HCT116 (cell line): ENCODE measurements at regions not wholly inside any gene's neighbourhood (a gene's known extent, or its start where the extent isn't known, plus 50 kb on each side); places are given as distances from the start of the nearest gene placed in this dataset.

Experiments
- ATAC-seq: fragments of 200-7000 bp; cut with Tn5 transposase; 2 replicates; pipeline ENCODE4 v1.9.1; 2020; ENCODE audit warnings: mild to moderate bottlenecking, moderate library complexity
- BruUV-seq: library from RNA; stranded (reverse); fragments of 400-500 nt; replicated peaks from 2 replicates; lab custom pipeline; 2021; lab: Mats Ljungman, UMichigan
- CTCF ChIA-PET: fragments of 300-600 bp; sonication (Branson Sonifier 250); formaldehyde crosslinking; loops from one replicate; lab custom pipeline; 2021; ENCODE audit warnings: antibody characterized with exemption; lab: Charles Lee
- POLR2A ChIA-PET: fragments of 300-600, 350-600 bp; sonication (Branson Sonifier 250); formaldehyde crosslinking; loops from one replicate; lab custom pipeline; 2021; ENCODE audit warnings: antibody characterized with exemption; lab: Charles Lee
- RAD21 ChIA-PET, 2 experiments: fragments of 300-600 bp; sonication (Branson Sonifier 250); formaldehyde crosslinking; loops; one replicate each; lab custom pipeline; 2023; ENCODE audit warnings: low total read pairs in 2 of 2; ENCODE audit not compliant: uncharacterized antibody in 2 of 2, unreplicated experiment in 2 of 2, low non-redundant PET in 1 of 2; lab: Charles Lee
- DNase-seq: peaks from one replicate; pipeline ENCODE4 v3.0.0-alpha.2; 2010; ENCODE audit warnings: low read depth, low spot score
- H2AFZ ChIP-seq: fragments of 200-600 bp; shearing (Covaris generic), sonication (generic); 2 replicates; pipeline ENCODE4 v1.6.1; 2017; ENCODE audit warnings: low read depth, mixed run types, mixed read lengths, antibody characterized with exemption, low read length; ENCODE audit not compliant: poor library complexity, severe bottlenecking
- H3K27ac ChIP-seq: 2 replicates; pipeline ENCODE4 v1.5.1; 2012; ENCODE audit warnings: low read depth, low read length
- H3K27me3 ChIP-seq: fragments of 200-600 bp; sonication (generic); 2 replicates; pipeline ENCODE4 v1.6.1; 2016; ENCODE audit warnings: mixed run types, low read length, mixed read lengths; ENCODE audit not compliant: insufficient read depth
- H3K36me3 ChIP-seq, 2 experiments: fragments of 200-500 bp in 1 of 2; fragments of 200-600 bp in 1 of 2; sonication (Bioruptor generic) in 1 of 2; sonication (generic) in 1 of 2; 2 replicates each; pipeline versions ENCODE4 v1.5.1 to v1.6.1; 2014 to 2016; ENCODE audit warnings: low read length in 2 of 2, inconsistent platforms in 1 of 2, mixed read lengths in 1 of 2, mixed run types in 1 of 2; ENCODE audit not compliant: insufficient read depth in 2 of 2, control insufficient read depth in 1 of 2
- H3K4me1 ChIP-seq, 2 experiments: fragments of 200-600 bp in 1 of 2; sonication (generic) in 1 of 2; 2 replicates each; pipeline versions ENCODE4 v1.5.1 to v1.6.1; 2012 to 2017; ENCODE audit warnings: low read length in 2 of 2, inconsistent platforms in 1 of 2, mild to moderate bottlenecking in 1 of 2, mixed read lengths in 1 of 2, mixed run types in 1 of 2, moderate library complexity in 1 of 2; ENCODE audit not compliant: insufficient read depth in 2 of 2, control insufficient read depth in 1 of 2
- H3K4me2 ChIP-seq: fragments of 200-600 bp; sonication (generic); 2 replicates; pipeline ENCODE4 v1.6.1; 2017; ENCODE audit warnings: mixed run types, low read length, mixed read lengths
- H3K4me3 ChIP-seq, 2 experiments: fragments of 200-600 bp in 1 of 2; sonication (generic) in 1 of 2; replicated peaks in 1 of 2; 2 replicates each; pipeline ENCODE4 v1.5.1; 2011 to 2016; ENCODE audit warnings: low read length in 2 of 2, control low read depth in 1 of 2, low read depth in 1 of 2, mild to moderate bottlenecking in 1 of 2, mixed read lengths in 1 of 2, mixed run types in 1 of 2
- H3K79me2 ChIP-seq: fragments of 200-600 bp; sonication (generic); 2 replicates; pipeline ENCODE4 v1.6.1; 2017; ENCODE audit warnings: mild to moderate bottlenecking, mixed run types, low read length, moderate library complexity, mixed read lengths; ENCODE audit not compliant: insufficient read depth
- H3K9ac ChIP-seq: fragments of 200-600 bp; sonication (generic); 2 replicates; pipeline ENCODE4 v1.6.1; 2016; ENCODE audit warnings: low read length, mixed read lengths
- H3K9me2 ChIP-seq: fragments of 200-600 bp; sonication (generic), shearing (Covaris generic); 2 replicates; pipeline ENCODE4 v1.6.1; 2017; ENCODE audit warnings: mixed run types, mild to moderate bottlenecking, moderate library complexity; ENCODE audit not compliant: insufficient read depth
- H3K9me3 ChIP-seq, 2 experiments: fragments of 200-500 bp in 1 of 2; fragments of 200-600 bp in 1 of 2; sonication (Bioruptor generic) in 1 of 2; sonication (generic) in 1 of 2; 2 replicates each; pipeline ENCODE4 v1.6.1; 2014 to 2017; ENCODE audit warnings: low read length in 2 of 2, mixed read lengths in 2 of 2, inconsistent platforms in 1 of 2, low read depth in 1 of 2, mild to moderate bottlenecking in 1 of 2, mixed run types in 1 of 2, moderate library complexity in 1 of 2; ENCODE audit not compliant: control insufficient read depth in 1 of 2, insufficient read depth in 1 of 2
- H4K20me1 ChIP-seq: fragments of 200-600 bp; sonication (generic), shearing (Covaris generic); 2 replicates; pipeline ENCODE4 v1.6.1; 2017; ENCODE audit warnings: mixed run types, mild to moderate bottlenecking, moderate library complexity; ENCODE audit not compliant: insufficient read depth
- ATF3 ChIP-seq: IDR thresholded peaks from 2 replicates; pipeline ENCODE4 v1.6.1; 2012
- CBX3 ChIP-seq: IDR thresholded peaks from 2 replicates; pipeline ENCODE4 v1.6.1; 2012; ENCODE audit warnings: low read depth
- EZH2 ChIP-seq: fragments of 200-600 bp; sonication (generic); IDR thresholded peaks from 2 replicates; pipeline ENCODE4 v1.6.1; 2017; ENCODE audit warnings: antibody characterized with exemption, mixed run types
- EZH2phosphoT487 ChIP-seq: fragments of 200-600 bp; IDR thresholded peaks from 2 replicates; pipeline ENCODE4 v1.6.1; 2018; ENCODE audit warnings: antibody characterized with exemption, borderline replicate concordance
- FOSL1 ChIP-seq: IDR thresholded peaks from 2 replicates; pipeline ENCODE4 v1.6.1; 2012; ENCODE audit warnings: low read depth
- MAX ChIP-seq: IDR thresholded peaks from 2 replicates; pipeline ENCODE4 v1.6.1; 2012
- POLR2A ChIP-seq: IDR thresholded peaks from 2 replicates; pipeline ENCODE4 v1.7.0; 2011; ENCODE audit warnings: borderline replicate concordance; ENCODE audit not compliant: insufficient read depth, insufficient read length; ENCODE audit errors: extremely low read depth
- RAD21 ChIP-seq: IDR thresholded peaks from 2 replicates; pipeline ENCODE4 v1.6.1; 2012; ENCODE audit warnings: low read depth, mild to moderate bottlenecking
- SP1 ChIP-seq: IDR thresholded peaks from 2 replicates; pipeline ENCODE4 v1.6.1; 2012; ENCODE audit warnings: low read depth
- YY1 ChIP-seq: IDR thresholded peaks from 2 replicates; pipeline ENCODE4 v1.6.1; 2011; ENCODE audit warnings: low read length, low read depth, moderate library complexity, mild to moderate bottlenecking; ENCODE audit not compliant: insufficient replicate concordance; ENCODE audit errors: extremely low read depth
- ZNF274 ChIP-seq: fragments of 200-500 bp; sonication (Bioruptor generic); IDR thresholded peaks from 2 replicates; pipeline ENCODE4 v1.6.1; 2014; ENCODE audit warnings: mild to moderate bottlenecking, low read depth, low read length, inconsistent platforms
- intact Hi-C: fragments of 100-400 bp; cut with micrococcal nuclease; formaldehyde crosslinking; loops from 2 replicates; pipeline ENCODE4 v1.10.0; 2022

- POLR2A ChIA-PET = no interaction called here
- DNase-seq = no peak
- intact Hi-C loops = no loop called here
- H3K4me1 ChIP-seq = no peaks in the 10 kb centered on the region
- H3K27me3 ChIP-seq = no peaks in the 10 kb centered on the region
- no peaks in the 10 kb centered on the region for H3K79me2 ChIP-seq
- no peak overlapping the region for H2AFZ ChIP-seq
- ATAC-seq = no peak
- TF ChIP-seq FOSL1 = no peak
- no peak for TF ChIP-seq POLR2A
- TF ChIP-seq YY1 = no peak
- no peak for TF ChIP-seq EZH2phosphoT487
- no peak overlapping the region for H3K4me3 ChIP-seq
- no peak overlapping the region for H3K27ac ChIP-seq
- peaks cover 7 to 19% of the 10 kb centered on the region in 2 experiments; a peak in 2 of 4 replicates for H3K9me3 ChIP-seq
- CTCF ChIA-PET = no interaction called here
- H3K9ac ChIP-seq = no peak overlapping the region
- H3K4me2 ChIP-seq = no peak overlapping the region
- H3K36me3 ChIP-seq = no peaks in the 10 kb centered on the region
- RAD21 ChIA-PET = no interaction called here
- BruUV-seq = no TSS peak
- H4K20me1 ChIP-seq = no peaks in the 10 kb centered on the region
- no peaks in the 10 kb centered on the region for H3K9me2 ChIP-seq
Observed at GRCh38 chr16:64361753-64362152, 760.1 kb downstream of the CDH11 start.

- H3K27me3 ChIP-seq = no peaks in the 10 kb centered on the region
- intact Hi-C loops = no loop called here
- H3K9me3 ChIP-seq = peaks cover 6 to 24% of the 10 kb centered on the region in 2 experiments; a peak in 2 of 4 replicates
- no peak overlapping the region for H2AFZ ChIP-seq
- DNase-seq (no peak), ATAC-seq (no peak)
- no TSS peak for BruUV-seq
- H3K9me2 ChIP-seq = no peaks in the 10 kb centered on the region
- no peak overlapping the region for H3K9ac ChIP-seq
- POLR2A ChIA-PET = no interaction called here
- H3K4me1 ChIP-seq = no peaks in the 10 kb centered on the region
- H3K27ac ChIP-seq = no peak overlapping the region
- no peaks in the 10 kb centered on the region for H3K79me2 ChIP-seq
- no peaks in the 10 kb centered on the region for H3K36me3 ChIP-seq
- no peak overlapping the region for H3K4me3 ChIP-seq
- RAD21 ChIA-PET = no interaction called here
- no peaks in the 10 kb centered on the region for H4K20me1 ChIP-seq
- no peak overlapping the region for H3K4me2 ChIP-seq
- TF ChIP-seq EZH2 (no peak), SP1 (no peak), ATF3 (no peak), RAD21 (no peak), MAX (no peak), CBX3 (no peak), ZNF274 (no peak)
- CTCF ChIA-PET = no interaction called here
Observed at GRCh38 chr16:64358291-64358690, 763.6 kb downstream of the CDH11 start.
